Prostate gland (tissue), 2 donors: ENCODE measurements at regions not wholly inside any gene's neighbourhood (a gene's known extent, or its start where the extent isn't known, plus 50 kb on each side); places are given as distances from the start of the nearest gene placed in this dataset.

Source experiments
- POLR2A ChIP-seq: fragments of 450-650 bp; IDR thresholded peaks from one replicate; pipeline ENCODE4 v1.6.1; 2016; ENCODE audit warnings: antibody characterized with exemption, mild to moderate bottlenecking
- TF ChIP-seq, protein P1 (sequence below), 4 experiments: fragments of 200-600 bp in 2 of 4; fragments of 450-650 bp in 2 of 4; sonication (generic) in 2 of 4; IDR thresholded peaks; 1 replicate in 3 of 4; 2 replicates in 1 of 4; pipeline ENCODE4 v1.5.1; 2016 to 2019; ENCODE audit warnings: antibody characterized with exemption in 4 of 4, mild to moderate bottlenecking in 2 of 4, moderate library complexity in 2 of 4

DNA sequence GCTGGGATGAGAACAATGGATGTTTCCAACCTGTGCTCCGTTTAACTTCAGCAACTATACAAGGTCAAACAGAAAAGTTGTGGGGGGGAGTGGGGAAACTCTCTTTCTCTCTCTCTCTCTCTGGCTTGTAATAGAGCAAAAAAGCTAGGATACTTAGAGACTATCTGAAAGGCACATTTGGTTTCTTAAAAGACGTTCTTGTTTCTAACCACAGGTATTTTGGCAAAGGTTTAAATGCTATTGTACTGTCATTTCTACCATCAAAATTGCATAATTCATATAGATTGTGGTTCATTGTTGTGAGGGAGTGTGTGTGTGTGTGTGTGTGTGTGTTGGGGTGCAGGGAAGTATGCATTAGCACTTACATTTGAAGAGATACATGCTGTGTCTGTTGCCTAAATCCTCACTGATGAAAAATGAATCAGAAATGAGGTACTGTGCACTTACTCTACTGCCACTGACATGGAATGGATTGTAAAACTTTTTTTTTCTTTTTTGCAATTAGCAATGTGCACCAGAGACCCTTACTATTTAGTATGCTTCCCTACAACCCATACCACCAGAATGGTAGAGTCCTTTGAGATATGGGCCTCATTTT is 841.0 kb upstream of the PIK3C3 start:
- TF ChIP-seq, protein P1, sequence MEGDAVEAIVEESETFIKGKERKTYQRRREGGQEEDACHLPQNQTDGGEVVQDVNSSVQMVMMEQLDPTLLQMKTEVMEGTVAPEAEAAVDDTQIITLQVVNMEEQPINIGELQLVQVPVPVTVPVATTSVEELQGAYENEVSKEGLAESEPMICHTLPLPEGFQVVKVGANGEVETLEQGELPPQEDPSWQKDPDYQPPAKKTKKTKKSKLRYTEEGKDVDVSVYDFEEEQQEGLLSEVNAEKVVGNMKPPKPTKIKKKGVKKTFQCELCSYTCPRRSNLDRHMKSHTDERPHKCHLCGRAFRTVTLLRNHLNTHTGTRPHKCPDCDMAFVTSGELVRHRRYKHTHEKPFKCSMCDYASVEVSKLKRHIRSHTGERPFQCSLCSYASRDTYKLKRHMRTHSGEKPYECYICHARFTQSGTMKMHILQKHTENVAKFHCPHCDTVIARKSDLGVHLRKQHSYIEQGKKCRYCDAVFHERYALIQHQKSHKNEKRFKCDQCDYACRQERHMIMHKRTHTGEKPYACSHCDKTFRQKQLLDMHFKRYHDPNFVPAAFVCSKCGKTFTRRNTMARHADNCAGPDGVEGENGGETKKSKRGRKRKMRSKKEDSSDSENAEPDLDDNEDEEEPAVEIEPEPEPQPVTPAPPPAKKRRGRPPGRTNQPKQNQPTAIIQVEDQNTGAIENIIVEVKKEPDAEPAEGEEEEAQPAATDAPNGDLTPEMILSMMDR (IDR thresholded peaks at IDR 0.05): no peak
- TF ChIP-seq POLR2A: no peak
